NCI-H82 (cell line): ENCODE measurements at regions not wholly inside any gene's neighbourhood (a gene's known extent, or its start where the extent isn't known, plus 50 kb on each side); places are given as distances from the start of the nearest gene placed in this dataset.
"Not testable (repeated sequence)": the region's sequence is repeated elsewhere in the genome, so short reads cannot be mapped to it uniquely, and the experiment has no call there.

ENCODE experiments used
- DNase-seq: peaks from one replicate; lab custom pipeline; 2025; lab: John Stamatoyannopoulos, UW

- no peak for DNase-seq
Measured at GRCh38 chr7:68756986-68757495, 841.2 kb upstream of the AUTS2 start.

- DNase-seq = no peak
Measured at GRCh38 chr7:68760556-68760955, 837.7 kb upstream of the AUTS2 start.

GRCh38 chr7:68767462-68767861, 830.8 kb upstream of the AUTS2 start:
- no peak for DNase-seq

GRCh38 chr7:68770649-68771048, 827.6 kb upstream of the AUTS2 start:
- peak; percentile 84 for DNase-seq

- DNase-seq = no peak
Measured at GRCh38 chr7:68776326-68776725, 821.9 kb upstream of the AUTS2 start.

- no peak for DNase-seq
Measured at GRCh38 chr7:68783684-68784083, 814.6 kb upstream of the AUTS2 start.

- no peak for DNase-seq
Measured at GRCh38 chr7:68785036-68785435, 813.2 kb upstream of the AUTS2 start.

GRCh38 chr7:68787566-68787965, 810.7 kb upstream of the AUTS2 start:
- DNase-seq = no peak

GRCh38 chr7:68788529-68788928, 809.7 kb upstream of the AUTS2 start:
- not testable (repeated sequence) for DNase-seq

- no peak for DNase-seq
Measured at GRCh38 chr7:68789597-68789996, 808.7 kb upstream of the AUTS2 start.

- peak; percentile 83 for DNase-seq
Measured at GRCh38 chr7:68792351-68792750, 805.9 kb upstream of the AUTS2 start.

- DNase-seq = no peak
Measured at GRCh38 chr7:68793513-68793912, 804.8 kb upstream of the AUTS2 start.

GRCh38 chr7:68800316-68800715, 798.0 kb upstream of the AUTS2 start:
- DNase-seq = no peak

- DNase-seq = no peak
Measured at GRCh38 chr7:68805159-68805558, 793.1 kb upstream of the AUTS2 start.

GRCh38 chr7:68807666-68808065, 790.6 kb upstream of the AUTS2 start:
- no peak for DNase-seq

GRCh38 chr7:68813551-68814080, 784.7 kb upstream of the AUTS2 start:
- peak; percentile 90 for DNase-seq

GRCh38 chr7:68816491-68816890, 781.8 kb upstream of the AUTS2 start:
- no peak for DNase-seq

- peak; percentile 62 for DNase-seq
Measured at GRCh38 chr7:68820321-68820720, 778.0 kb upstream of the AUTS2 start.

GRCh38 chr7:68821846-68822245, 776.4 kb upstream of the AUTS2 start:
- no peak for DNase-seq

GRCh38 chr7:68823996-68824780, 774.1 kb upstream of the AUTS2 start:
- no peak for DNase-seq

GRCh38 chr7:68828575-68828974, 769.7 kb upstream of the AUTS2 start:
- DNase-seq = no peak

GRCh38 chr7:68833422-68833821, 764.9 kb upstream of the AUTS2 start:
- DNase-seq = no peak

- DNase-seq = no peak
Measured at GRCh38 chr7:68839014-68839413, 759.3 kb upstream of the AUTS2 start.

- DNase-seq = no peak
Measured at GRCh38 chr7:68840991-68841390, 757.3 kb upstream of the AUTS2 start.
